B cell (primary cell): ENCODE measurements at regions not wholly inside any gene's neighbourhood (a gene's known extent, or its start where the extent isn't known, plus 50 kb on each side); places are given as distances from the start of the nearest gene placed in this dataset.

Source experiments
- ATAC-seq: fragments of 200-7000 bp; cut with Tn5 transposase; one replicate; pipeline ENCODE4 v1.10.0; 2021; ENCODE audit warnings: low read depth, mild to moderate bottlenecking, moderate number of reproducible peaks, moderate library complexity
- CTCF ChIA-PET: fragments of 350-600 bp; sonication (Branson Sonifier 250); formaldehyde crosslinking; loops from one replicate; lab custom pipeline; 2021; ENCODE audit warnings: antibody characterized with exemption, inconsistent platforms; lab: Charles Lee
- POLR2A ChIA-PET: fragments of 350-600 bp; sonication (Branson Sonifier 250); formaldehyde crosslinking; loops from one replicate; lab custom pipeline; 2021; ENCODE audit warnings: antibody characterized with exemption; lab: Charles Lee
- DNase-seq: peaks from one replicate; pipeline ENCODE4 v3.0.0; 2013
- H2AFZ ChIP-seq: 2 replicates; pipeline ENCODE4 v1.6.1; 2012; ENCODE audit warnings: mild to moderate bottlenecking, low read depth, low read length; ENCODE audit not compliant: insufficient read depth, poor library complexity, severe bottlenecking
- H3K27ac ChIP-seq, 2 donors: 1 replicate in 1 of 2; 2 replicates in 1 of 2; pipeline ENCODE4 v1.5.1; 2012 to 2013; ENCODE audit warnings: low read length in 2 of 2, mild to moderate bottlenecking in 2 of 2, moderate library complexity in 1 of 2
- H3K27me3 ChIP-seq, 4 experiments: fragments of 200-600 bp in 1 of 4; sonication (generic) in 1 of 4; replicated peaks in 1 of 4; 1 replicate in 2 of 4; 2 replicates in 2 of 4; pipeline versions ENCODE4 v1.6.1 to v1.7.0; 2013 to 2016; ENCODE audit warnings: low read length in 3 of 4, mild to moderate bottlenecking in 2 of 4, mixed read lengths in 1 of 4, moderate library complexity in 1 of 4; ENCODE audit not compliant: insufficient read depth in 4 of 4, control insufficient read depth in 3 of 4; ENCODE audit errors: control extremely low read depth in 1 of 4
- H3K36me3 ChIP-seq, 2 experiments: replicated peaks in 1 of 2; 1 replicate in 1 of 2; 2 replicates in 1 of 2; pipeline versions ENCODE4 v1.6.1 to v1.7.1; 2013; ENCODE audit warnings: low read length in 1 of 2; ENCODE audit not compliant: insufficient read depth in 2 of 2, control insufficient read depth in 1 of 2; ENCODE audit errors: control extremely low read depth in 1 of 2, extremely low read depth in 1 of 2
- H3K4me1 ChIP-seq, 2 donors: fragments of 200-600 bp in 1 of 2; sonication (generic) in 1 of 2; 1 replicate in 1 of 2; 2 replicates in 1 of 2; pipeline versions ENCODE4 v1.5.1 to v1.6.1; 2013 to 2017; ENCODE audit warnings: low read length in 2 of 2; ENCODE audit not compliant: control insufficient read depth in 2 of 2, insufficient read depth in 2 of 2
- H3K4me2 ChIP-seq: replicated peaks from 2 replicates; pipeline ENCODE3; 2012; ENCODE audit warnings: mild to moderate bottlenecking, low read depth, low read length; ENCODE audit not compliant: poor library complexity, severe bottlenecking
- H3K4me3 ChIP-seq, 5 experiments: fragments of 200-600 bp in 1 of 5; sonication (generic) in 1 of 5; 1 replicate in 3 of 5; 2 replicates in 2 of 5; pipeline versions ENCODE4 v1.5.1 to v1.7.0; 2011 to 2016; ENCODE audit warnings: low read length in 4 of 5, mild to moderate bottlenecking in 4 of 5, low read depth in 2 of 5, control low read depth in 1 of 5, moderate library complexity in 1 of 5; ENCODE audit not compliant: insufficient read depth in 1 of 5; ENCODE audit errors: control extremely low read depth in 1 of 5, extremely low read depth in 1 of 5
- H3K79me2 ChIP-seq: fragments of 200-600 bp; sonication (generic); one replicate; pipeline ENCODE4 v1.6.0; 2016; ENCODE audit warnings: low read length; ENCODE audit not compliant: control insufficient read depth, insufficient read depth
- H3K9ac ChIP-seq: fragments of 200-600 bp; sonication (generic); 2 replicates; pipeline ENCODE4 v1.6.1; 2017; ENCODE audit warnings: mild to moderate bottlenecking, low read length, moderate library complexity
- H3K9me3 ChIP-seq, 3 donors: one replicate each; pipeline versions ENCODE4 v1.6.1 to v1.7.1; 2013; ENCODE audit warnings: low read length in 2 of 3; ENCODE audit not compliant: control insufficient read depth in 2 of 3, insufficient read depth in 1 of 3; ENCODE audit errors: control extremely low read depth in 1 of 3
- H4K20me1 ChIP-seq: 2 replicates; pipeline ENCODE4 v1.6.0; 2012; ENCODE audit warnings: mild to moderate bottlenecking, low read length; ENCODE audit not compliant: insufficient read depth, control insufficient read depth, poor library complexity, severe bottlenecking
- H3K27ac Mint-ChIP-seq: one replicate; pipeline ENCODE4 v1.8.0; 2021; ENCODE audit warnings: mixed read lengths
- H3K27me3 Mint-ChIP-seq: one replicate; pipeline ENCODE4 v1.8.0; 2021; ENCODE audit warnings: mixed read lengths
- H3K4me1 Mint-ChIP-seq: one replicate; pipeline ENCODE4 v1.8.0; 2021; ENCODE audit warnings: mixed read lengths
- H3K4me3 Mint-ChIP-seq: one replicate; pipeline ENCODE4 v1.8.0; 2021; ENCODE audit warnings: mixed read lengths
- H3K9me3 Mint-ChIP-seq: one replicate; pipeline ENCODE4 v1.8.0; 2022; ENCODE audit warnings: mixed read lengths; ENCODE audit not compliant: insufficient read depth
- CTCF ChIP-seq: fragments of 200-600 bp; IDR thresholded peaks from one replicate; pipeline ENCODE4 v1.8.0; 2022; ENCODE audit warnings: antibody characterized with exemption, mild to moderate bottlenecking
- EZH2 ChIP-seq: IDR thresholded peaks from 2 replicates; pipeline ENCODE4 v1.6.1; 2012; ENCODE audit warnings: borderline replicate concordance, low read depth, mild to moderate bottlenecking, moderate library complexity, low read length; ENCODE audit not compliant: insufficient read depth, poor library complexity, severe bottlenecking
- WGBS: methylation state at CpG from one replicate; pipeline ENCODE4 v1.1.5; 2013; ENCODE audit warnings: missing lambda C conversion rate; ENCODE audit not compliant: insufficient coverage; 5-methylcytosine and 5-hydroxymethylcytosine counted together
- intact Hi-C: fragments of 100-400 bp; cut with micrococcal nuclease; formaldehyde crosslinking; loops from one replicate; pipeline ENCODE4 v1.10.0; 2022

GRCh38 chr12:74892057-74892633 lies 317.5 kb downstream of the KCNC2 start:
- no CpG with 5 or more reads among the region's 4 CpGs for WGBS

GRCh38 chr12:74896186-74896585 lies 313.5 kb downstream of the KCNC2 start:
- TF ChIP-seq EZH2 (no peak), CTCF (no peak)
- no peak overlapping the region for H3K27ac Mint-ChIP-seq
- intact Hi-C loops, result no loop called here
- no peaks in the 10 kb centered on the region for H3K79me2 ChIP-seq
- H3K36me3 ChIP-seq, result no peaks in the 10 kb centered on the region
- no peak overlapping the region for H2AFZ ChIP-seq
- H3K27me3 ChIP-seq, result no peaks in the 10 kb centered on the region
- no peak overlapping the region for H3K4me3 ChIP-seq
- no CpG with 5 or more reads among the region's 1 CpG for WGBS
- no peaks in the 10 kb centered on the region for H3K4me1 Mint-ChIP-seq
- no peak overlapping the region for H3K4me3 Mint-ChIP-seq
- no peaks in the 10 kb centered on the region for H3K27me3 Mint-ChIP-seq
- no peaks in the 10 kb centered on the region for H3K9me3 ChIP-seq
- ATAC-seq, result no peak
- H4K20me1 ChIP-seq, result no peaks in the 10 kb centered on the region
- POLR2A ChIA-PET, result no interaction called here
- H3K27ac ChIP-seq, result no peak overlapping the region
- no peaks in the 10 kb centered on the region for H3K4me1 ChIP-seq
- H3K9ac ChIP-seq, result no peak overlapping the region
- CTCF ChIA-PET, result no interaction called here
- no peak overlapping the region for H3K4me2 ChIP-seq
- DNase-seq, result no peak
- H3K9me3 Mint-ChIP-seq, result peaks cover 2% of the 10 kb centered on the region

More at GRCh38 chr12:74892057-74892633, 317.5 kb downstream of the KCNC2 start:
- Histone ChIP-seq H3K27me3 (no peaks in the 10 kb centered on the region), H3K9ac (no peak overlapping the region), H3K79me2 (no peaks in the 10 kb centered on the region), H3K4me1 (no peaks in the 10 kb centered on the region), H4K20me1 (no peaks in the 10 kb centered on the region), H3K27ac (no peak overlapping the region), H3K4me3 (no peak overlapping the region), H2AFZ (no peak overlapping the region), H3K4me2 (no peak overlapping the region), H3K9me3 (peaks cover 0 to 5% (median 0%) of the 10 kb centered on the region in 3 donors), H3K36me3 (no peaks in the 10 kb centered on the region)
- Mint-ChIP-seq H3K4me3 (no peak overlapping the region), H3K9me3 (peaks cover 2% of the 10 kb centered on the region), H3K27me3 (no peaks in the 10 kb centered on the region), H3K4me1 (no peaks in the 10 kb centered on the region), H3K27ac (no peak overlapping the region)
- TF ChIP-seq EZH2 (no peak), CTCF (no peak)
- no peak for ATAC-seq
- POLR2A ChIA-PET, result no interaction called here
- intact Hi-C loops, result no loop called here
- DNase-seq, result no peak
- CTCF ChIA-PET, result no interaction called here
